ENCODE measurements at regions not wholly inside any gene's neighbourhood (a gene's known extent, or its start where the extent isn't known, plus 50 kb on each side); places are given as distances from the start of the nearest gene placed in this dataset.
"Not testable (repeated sequence)": the region's sequence is repeated elsewhere in the genome, so short reads cannot be mapped to it uniquely, and the experiment has no call there.

DNA sequence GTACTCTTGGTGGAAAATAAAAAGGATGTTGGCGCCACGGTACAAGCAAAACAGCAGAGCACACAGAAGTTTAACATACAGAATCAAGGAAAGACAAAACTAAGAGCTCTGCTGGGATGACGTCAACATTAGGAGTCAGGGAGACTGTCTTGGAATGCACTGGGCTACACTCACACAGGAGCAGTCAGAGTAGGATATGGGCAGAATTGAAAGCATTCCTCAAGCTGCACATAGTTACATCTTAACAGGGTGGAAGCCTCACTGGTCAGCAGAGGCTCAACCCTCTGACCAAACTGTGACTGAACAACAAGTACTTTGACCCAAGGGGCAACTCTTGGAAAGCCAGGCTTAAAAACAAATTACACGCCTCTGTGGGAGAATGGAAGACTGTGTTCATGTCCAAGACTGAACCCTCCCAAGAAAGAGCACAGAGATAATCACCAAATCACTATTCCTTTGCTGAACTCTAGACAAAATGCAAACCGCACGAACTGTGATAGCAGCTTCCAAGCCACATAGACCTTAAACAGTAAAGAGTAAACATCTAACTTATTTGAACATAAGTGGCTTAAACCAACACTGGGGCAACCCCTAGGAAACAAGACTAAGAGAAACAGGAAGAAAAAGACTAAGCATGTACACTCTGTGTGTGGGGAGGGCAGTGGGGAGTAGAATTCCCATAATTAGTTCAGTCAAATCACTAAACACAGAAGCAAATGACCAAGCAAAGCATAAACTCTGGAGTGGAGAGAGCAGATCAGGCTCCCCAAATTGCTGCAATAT is 772.7 kb downstream of the PRELID2 start:
- no peak for DNase-seq

DNA sequence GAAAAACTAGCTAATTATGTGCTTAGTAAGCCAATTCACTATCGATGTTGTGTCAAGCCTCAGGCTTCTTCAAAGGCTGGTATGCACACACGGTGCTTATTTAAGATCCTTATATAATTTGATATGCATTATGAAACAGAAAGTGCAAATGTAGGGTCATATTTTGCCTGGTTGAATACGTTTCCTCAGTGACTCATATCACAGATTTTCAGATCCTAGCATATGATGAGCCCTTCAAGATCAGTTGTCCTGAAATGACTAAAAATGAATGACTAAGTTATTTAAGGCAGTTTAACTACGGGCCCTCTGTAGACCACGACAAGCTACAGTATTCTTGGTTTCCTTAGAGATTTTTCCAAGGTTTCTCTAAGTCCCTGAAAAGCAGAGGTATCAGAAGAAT is 778.3 kb downstream of the PRELID2 start:
- no peak for DNase-seq

DNA sequence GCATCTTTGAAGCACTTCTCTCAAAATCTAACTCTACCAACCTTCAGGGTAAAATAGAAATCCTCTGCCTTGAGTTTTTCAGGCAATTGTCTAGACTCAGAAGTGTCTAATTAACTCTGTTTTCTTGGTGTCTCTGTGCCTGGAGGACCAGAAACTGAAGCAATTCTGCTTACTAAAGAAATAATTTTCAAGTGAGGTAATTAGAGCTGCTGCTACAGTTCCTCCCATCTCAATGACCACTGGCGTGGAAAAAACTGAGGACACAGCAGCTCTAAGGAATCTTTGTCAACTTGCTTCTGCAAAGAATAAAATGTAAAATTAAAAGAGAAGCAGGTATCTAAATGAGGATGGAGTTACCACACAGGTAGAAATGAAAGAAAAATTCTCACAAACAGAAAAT is 785.0 kb downstream of the PRELID2 start:
- DNase-seq, result no peak

DNA sequence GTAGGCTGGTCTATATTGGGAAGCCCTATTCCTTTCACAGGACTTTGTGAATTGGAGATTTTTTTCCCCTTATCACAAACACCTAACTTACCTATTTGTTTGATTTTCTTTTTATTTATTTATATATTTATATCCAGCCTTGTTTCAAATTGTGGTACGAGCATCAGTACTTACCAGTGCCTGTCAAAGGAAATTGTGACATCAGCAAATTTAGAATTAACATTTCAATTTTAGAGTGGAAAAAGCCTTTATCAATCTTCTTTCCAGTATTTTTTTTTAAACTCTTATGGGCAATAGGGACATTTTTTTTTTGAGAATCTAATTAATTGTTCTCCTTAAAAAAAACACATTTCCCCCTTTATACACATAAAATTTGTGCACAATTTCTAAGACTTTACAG is 790.2 kb downstream of the PRELID2 start:
- no peak for DNase-seq

DNA sequence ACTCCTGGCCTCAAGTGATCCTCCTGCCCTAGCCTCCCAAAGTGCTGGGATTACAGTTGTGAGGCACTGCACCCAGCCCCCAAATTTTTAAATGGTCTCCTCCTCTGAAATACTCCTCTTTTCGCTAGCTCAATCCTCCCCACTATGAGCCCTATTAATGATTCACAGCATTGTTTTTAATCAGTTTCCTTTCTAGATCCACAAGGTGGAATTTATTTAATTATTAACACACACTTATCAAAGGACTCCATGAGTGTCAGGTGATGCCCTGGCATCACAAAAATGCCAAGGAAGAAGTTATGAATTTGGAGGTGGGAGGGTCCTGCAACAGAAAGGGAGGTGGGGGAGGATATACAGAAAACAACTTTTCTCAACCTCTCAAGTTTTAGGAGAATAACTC is 806.5 kb downstream of the PRELID2 start:
- DNase-seq, result no peak

DNA sequence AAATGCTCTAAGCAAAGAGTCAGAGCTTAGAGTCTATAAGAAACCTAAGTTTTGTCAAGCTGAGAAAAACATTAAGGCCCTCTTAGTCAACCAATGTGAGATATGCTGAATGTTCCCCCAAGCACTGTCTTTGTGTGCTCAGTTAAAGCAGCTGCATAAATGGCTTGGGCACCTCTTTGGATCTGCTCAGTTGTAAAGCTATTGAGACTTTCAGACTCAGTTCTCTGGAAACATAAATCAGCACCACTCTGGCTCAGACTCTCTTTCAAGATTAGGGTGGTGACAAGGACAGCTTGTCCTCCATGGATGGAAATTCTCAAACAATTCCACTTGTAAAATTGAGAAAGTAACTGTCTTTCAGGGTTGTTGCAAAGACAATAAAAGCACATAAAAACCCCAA is 807.9 kb downstream of the PRELID2 start:
- no peak for DNase-seq

DNA sequence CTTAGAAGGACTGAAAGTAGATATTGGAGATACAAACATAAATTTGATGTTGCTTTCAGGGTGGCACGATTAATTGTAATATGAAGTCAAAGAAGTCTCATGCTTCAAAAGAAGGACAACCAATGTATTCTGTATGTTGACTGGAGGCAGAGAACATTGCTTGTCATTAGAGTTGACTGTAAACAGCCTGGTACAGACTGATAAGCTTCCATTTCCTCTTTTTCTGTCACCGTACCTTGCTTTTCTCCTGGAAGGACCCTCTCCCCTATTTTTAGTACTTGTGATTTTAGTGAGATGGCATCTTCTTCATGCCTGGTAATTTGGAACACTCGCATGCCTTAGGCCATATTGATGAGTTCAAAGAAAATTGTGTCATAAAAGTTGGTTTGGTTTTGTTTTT is 809.4 kb downstream of the PRELID2 start:
- DNase-seq, result no peak

DNA sequence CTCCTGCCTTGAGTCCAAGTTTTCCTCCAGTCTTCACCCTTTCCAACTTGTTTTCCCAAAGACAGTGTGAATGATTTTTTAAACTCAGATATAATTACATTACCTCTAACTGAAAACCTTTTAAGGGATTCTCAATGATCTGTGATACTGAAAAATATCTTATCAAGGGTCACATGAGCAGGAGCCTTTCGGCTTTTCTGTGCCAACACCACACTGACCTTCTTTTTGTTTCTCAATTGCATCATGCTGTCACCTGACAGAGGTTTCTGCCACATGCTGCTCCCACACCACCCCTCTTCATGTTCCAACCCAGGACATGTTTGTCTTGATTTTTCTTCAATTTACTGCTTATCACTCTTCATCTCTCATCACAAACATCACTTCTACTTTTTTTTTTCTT is 820.0 kb downstream of the PRELID2 start:
- no peak for DNase-seq

DNA sequence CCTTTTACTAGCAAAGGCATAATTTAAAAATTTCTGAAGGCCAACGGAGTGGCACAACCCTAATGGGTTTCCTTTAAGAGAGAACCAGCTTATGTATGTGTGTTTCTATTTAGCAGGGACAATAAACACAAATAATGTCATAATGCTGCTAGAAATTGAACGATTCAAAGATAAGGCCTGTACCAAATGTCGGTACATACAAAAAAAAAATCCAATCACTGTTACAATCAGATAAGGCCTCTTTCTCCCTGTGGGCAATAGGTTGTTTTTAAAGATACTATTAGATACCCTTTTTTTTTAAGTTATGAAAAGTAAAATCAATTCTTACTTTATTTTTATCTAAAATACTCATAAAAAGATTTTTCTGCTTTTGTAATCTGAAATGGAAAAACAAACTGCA is 821.0 kb downstream of the PRELID2 start:
- no peak for DNase-seq

DNA sequence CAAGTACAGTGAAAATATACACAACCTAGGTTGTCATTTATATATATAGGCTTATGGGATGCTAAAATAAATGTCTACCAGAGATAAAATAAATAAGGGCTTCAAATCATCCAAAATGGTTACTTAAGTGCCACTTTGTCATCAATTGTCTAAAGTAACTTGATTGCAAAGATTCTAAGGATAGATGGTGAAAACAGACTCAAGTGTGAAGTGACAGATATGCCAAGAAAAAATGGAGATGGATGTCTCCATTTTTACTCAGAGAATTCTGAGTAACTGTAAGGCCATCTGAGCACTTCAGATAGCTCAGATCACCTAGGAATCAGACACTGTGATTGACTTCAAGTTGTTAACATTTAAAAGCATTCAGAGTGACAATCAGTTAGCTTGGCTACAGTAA is 824.3 kb downstream of the PRELID2 start:
- no peak for DNase-seq

DNA sequence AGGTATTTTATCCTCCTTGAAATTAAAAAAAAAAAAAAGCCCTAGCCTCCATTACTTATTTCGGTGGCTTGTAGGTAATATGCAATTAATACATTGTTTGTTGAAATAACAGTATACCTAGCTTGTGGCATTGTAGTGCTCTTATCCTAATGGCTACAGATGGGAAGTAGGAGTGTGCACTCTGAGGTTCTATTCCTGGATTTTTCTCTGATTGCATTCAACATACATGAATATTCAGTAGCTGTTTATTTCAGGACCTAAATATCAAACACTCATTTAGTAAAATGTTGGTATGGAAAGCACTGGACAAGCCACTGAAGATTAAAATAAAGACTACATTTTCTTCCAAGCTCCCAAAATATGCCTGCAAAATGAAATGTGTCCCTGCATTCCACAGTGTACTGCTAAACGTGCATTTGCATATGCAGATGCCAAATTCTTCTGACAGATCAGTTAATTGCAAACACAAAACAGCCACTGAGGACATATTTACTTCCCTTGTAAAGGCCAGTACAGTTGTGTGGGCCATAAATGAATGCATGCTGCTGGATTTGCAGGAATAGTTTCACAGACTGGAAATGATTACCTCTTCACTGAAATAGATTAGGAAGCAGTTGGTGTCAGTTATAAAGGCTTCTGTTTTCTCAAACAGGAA is 826.1 kb downstream of the PRELID2 start:
- DNase-seq, result no peak

DNA sequence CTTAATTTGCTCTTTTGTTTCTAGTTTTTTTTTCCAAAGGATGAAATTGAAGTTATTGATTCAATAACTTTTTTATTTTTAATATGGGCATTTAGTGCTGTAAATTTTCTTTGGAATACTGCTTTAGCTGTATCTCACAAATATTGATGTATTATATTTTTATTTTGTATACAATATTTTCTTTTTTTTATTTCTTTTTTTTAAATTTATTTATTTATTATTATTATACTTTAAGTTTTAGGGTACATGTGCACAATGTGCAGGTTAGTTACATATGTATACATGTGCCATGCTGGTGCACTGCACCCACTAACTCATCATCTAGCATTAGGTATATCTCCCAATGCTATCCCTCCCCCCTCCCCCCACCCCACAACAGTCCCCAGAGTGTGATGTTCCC is 823.7 kb downstream of the KCTD16 start:
- DNase-seq, result not testable (repeated sequence)

DNA sequence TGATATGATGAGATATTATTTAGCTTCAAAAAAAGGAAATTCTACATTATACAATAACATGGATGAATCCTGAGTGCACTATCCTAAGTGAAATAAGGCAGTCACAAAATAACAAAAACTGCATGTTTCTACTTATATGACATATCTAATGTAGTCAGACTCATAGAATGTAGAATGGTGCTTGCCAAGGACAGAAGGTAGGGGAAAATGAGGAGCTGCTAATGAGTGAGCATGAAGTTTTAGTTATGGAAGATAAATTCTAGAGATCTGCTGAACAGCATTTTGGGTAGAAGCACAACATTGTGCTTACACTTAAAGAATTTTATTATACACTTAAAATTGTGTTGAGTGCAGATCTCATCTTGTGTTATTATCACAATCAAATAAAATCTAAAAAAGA is 812.4 kb downstream of the KCTD16 start:
- DNase-seq, result no peak

DNA sequence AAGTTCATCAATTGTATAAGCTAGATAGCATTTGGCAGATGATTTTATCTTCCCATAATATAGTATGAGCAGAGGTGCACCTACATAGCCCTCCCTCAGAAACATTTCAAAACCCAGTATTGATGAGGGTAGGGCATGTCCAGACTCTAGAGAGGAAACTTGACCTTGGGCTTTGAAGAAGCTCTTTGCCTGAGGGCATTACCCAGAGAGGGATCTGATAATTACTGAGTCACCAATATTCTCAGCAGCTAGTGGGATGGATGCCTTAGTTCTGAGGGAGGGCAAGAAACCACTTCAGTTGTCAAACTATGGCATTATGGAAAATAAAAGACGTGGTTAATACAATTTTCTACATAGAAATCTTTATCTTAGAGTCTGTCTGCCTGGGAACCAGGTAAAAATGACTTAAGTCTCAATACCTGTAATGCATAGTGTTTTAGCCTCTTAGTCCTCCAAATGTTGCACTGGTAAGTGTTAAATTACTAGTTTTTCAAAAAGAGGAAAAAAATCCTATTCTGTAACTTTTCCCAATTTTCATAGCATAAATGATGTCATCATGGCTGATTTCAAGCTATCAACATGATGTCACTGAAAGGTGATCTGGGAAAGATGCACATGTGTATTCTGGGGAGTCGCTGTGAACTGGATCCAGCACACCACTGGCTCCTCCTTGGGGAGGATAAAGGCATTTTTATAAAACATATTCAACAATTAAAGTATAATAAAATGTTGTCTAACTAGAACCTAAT is 809.0 kb downstream of the KCTD16 start:
- DNase-seq, result no peak

DNA sequence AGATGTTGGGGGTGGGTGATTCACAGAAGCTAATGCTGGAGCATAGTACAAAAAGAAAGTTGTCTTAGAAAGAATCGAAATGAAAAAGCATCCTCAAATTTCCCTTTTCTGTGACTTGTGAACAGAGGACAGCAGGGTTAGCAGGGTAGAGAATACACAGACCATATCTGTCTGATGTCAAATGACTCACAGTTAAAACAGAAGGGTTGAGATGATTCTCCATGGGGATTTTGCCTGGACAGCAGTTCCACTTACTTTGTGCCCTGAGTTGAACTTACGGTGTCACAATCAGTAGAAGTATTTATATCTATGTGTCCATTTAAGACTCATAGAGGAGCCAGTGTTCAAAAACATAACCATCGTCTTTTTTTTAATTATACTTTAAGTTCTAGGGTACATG is 801.6 kb downstream of the KCTD16 start:
- DNase-seq, result no peak

DNA sequence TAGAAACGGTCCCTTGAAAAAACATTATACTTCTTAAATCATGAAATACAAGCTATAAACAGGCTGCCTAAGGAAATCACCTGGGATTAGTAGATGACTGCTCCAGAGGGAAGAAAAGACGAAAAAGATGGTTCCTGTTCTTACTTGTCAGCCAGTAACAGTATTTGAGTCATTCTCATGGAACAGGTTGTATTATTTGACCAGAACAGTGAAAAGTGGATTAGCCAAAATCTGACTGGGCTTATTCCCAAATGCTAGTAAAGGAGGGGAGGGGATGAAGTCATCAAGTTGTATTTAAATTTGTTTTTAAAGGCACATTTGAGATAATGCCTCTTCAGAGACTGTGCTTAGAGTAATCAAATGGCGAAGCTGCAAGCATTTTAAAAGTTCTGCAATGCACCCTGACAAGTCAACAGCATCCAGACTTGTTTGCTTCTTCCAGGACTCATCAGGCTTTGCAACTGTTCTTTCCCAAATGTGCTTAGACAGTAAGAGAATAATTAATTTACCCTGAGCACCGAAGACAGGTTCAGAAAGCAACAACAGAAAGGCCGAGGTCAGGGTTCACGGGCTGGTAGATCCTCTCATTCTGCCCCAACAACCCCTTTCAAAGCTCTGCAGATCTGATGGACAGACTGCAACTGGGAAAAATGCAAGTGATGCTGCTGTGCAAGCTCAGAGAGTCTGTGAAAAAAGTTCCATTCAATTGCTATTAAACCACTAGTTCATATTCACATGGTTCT is 800.6 kb downstream of the KCTD16 start:
- no peak for DNase-seq

DNA sequence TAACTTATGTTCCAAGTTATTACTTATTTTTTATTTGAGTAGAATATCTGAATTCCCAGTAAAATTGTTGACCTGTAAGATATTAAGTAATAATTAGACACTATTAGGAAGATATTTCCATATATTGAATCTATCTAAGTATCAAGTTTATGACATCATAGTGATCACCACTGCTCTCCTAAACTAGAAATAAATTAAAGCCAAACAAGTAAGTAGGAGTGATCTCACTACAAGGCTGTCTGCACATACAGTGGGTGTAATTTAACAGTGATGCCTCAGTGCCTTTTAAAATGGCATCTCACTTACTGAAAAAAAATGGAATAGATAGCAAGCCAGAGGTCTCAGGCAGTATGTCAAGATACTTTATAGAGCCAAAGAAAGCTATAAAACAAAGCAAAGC is 789.6 kb downstream of the KCTD16 start:
- no peak for DNase-seq

DNA sequence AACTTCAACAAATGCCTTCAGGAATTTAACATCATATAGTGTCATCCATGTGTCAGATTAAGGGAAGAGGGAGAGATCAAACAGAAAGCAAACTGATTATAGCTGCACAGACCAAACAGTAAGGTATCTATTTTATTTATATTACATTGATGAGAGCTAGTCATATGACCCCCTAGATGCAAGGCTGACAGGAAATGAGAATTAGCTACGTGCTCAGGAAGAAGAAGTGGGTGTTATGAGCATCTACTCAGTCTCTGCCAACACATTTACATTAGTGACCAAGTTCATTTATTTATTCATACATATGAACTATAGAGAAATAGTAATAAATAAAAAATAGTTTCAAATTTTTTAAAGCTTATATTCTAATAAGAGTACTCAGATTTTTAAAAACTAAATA is 787.3 kb downstream of the KCTD16 start:
- no peak for DNase-seq

DNA sequence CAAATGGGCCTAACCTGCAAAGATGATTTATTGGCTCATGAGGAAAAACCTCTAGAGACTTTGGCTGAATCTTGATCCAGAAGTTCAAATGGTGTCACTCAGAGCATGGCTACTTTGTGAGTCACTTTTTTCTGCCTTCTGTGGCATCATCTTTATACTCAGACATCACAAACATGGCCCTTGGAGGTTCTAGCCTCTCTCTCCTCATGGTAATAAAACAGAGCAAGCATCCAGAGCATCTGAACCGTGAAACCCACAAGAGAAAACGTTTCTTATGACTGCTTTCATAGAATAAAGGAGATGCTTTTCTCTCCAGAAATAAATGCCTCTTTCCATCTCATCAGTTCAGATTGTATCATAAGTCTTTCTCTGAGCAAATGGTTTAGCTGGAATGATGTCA is 780.3 kb downstream of the KCTD16 start:
- no peak for DNase-seq

DNA sequence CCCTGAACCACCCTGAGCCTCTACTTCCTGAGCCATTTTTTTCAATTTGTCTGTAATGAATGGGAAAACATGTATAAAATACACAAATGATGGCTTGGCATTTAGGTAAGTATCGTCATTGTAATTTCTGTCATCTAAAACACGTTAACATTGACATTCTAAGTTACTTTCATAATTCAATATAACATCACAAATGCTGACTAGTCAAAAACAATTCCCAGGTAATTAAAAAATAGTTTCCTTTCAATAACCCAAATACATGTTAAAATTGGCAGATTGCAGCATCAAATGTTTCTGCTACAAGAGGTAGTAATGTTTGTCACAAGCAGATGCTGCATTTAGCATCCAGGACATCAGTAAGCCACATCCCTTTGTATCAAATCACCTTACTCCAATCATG is 776.4 kb downstream of the KCTD16 start:
- DNase-seq, result no peak

DNA sequence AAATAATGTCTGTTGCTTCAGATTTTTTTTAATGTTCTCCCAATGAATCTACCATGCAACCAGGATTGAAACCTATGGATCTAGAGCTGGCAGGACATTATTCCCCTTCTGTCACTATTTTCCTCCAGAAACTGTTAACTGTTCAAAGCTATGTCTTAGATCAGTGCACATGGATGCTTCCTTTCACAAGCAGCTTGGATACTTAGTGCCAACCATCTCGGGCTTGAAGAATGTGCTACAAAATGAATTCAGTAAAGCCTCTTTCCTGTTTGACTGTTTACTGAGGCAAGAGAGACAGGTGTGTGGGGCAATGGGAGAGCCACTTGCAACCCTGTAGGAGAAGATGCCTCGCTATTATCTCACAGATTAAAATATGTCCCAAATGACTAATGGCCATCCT is 774.8 kb downstream of the KCTD16 start:
- no peak for DNase-seq

DNA sequence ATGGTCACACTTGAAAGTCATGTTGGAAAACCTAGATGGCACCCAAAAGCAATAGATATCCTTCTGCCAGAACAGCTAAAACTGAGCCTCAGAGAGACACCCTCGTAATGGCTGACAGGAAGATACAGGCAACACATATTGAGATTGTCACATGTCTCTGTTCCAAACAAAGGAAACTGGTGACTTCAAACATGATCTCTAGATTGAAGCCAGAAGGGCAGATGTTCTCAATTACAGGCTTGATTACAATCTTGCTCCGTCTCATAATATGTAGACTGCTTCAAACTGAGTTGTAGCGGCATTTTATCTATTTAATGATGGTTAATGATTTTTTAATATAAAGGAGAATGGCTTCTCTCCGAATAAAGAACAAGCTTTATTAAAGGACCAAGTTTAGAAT is 774.3 kb downstream of the KCTD16 start:
- DNase-seq, result no peak

DNA sequence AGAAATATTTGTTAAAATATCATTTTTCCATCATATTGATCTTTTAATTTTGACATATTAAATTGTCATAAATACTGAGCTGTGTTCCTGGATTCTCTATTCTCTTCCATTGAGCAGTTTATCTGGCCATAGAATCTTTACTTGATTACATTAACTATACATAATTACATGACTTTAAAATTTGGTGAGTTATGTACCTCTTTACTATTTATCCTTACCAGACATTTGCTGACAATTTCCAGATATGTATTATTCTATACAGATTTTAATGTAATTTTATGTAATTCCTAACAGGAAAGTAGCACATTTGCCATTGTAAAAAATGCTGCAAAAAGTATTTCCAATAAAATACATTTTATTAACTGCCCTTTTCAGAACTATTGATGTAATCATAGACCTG is 770.3 kb downstream of the KCTD16 start:
- no peak for DNase-seq

DNA sequence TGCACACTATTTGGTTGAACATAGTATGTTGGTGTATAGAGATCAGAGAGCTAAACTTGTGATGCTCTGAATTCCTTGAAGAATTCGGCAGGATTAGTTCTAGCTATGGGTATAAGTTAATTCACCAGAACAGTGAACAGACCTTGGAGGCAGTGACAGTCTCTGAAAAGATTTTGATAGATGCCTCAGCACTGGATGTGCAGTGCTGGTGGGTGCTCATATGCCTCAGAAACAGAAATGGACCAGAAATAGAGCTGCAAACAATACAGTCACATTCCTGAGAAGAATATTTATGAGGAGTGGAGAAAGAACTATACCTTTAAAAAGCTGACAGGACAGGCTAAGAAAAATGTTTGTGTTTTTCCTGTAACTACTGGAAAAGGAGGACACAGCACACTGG is 747.7 kb downstream of the KCTD16 start:
- DNase-seq, result no peak
